Neuronal stem cell (in vitro differentiated cells): ENCODE measurements at regions not wholly inside any gene's neighbourhood (a gene's known extent, or its start where the extent isn't known, plus 50 kb on each side); places are given as distances from the start of the nearest gene placed in this dataset.

ENCODE experiments used
- DNase-seq: peaks from one replicate; pipeline ENCODE4 v3.0.0-alpha.2; 2013; ENCODE audit warnings: low spot score
- H2AFZ ChIP-seq: one replicate; pipeline ENCODE4 v1.6.1; 2013; ENCODE audit warnings: mild to moderate bottlenecking, low read length, inconsistent platforms
- H2AK5ac ChIP-seq: 2 replicates; pipeline ENCODE4 v1.6.1; 2013; ENCODE audit warnings: low read depth, mild to moderate bottlenecking, inconsistent platforms, low read length, moderate library complexity, mixed read lengths
- H2BK120ac ChIP-seq: 2 replicates; pipeline ENCODE4 v1.6.1; 2013; ENCODE audit warnings: low read depth, mild to moderate bottlenecking, inconsistent platforms, low read length, moderate library complexity, mixed read lengths
- H2BK12ac ChIP-seq: one replicate; pipeline ENCODE4 v1.6.1; 2013; ENCODE audit warnings: low read length, inconsistent platforms
- H2BK15ac ChIP-seq: 2 replicates; pipeline ENCODE4 v1.6.1; 2013; ENCODE audit warnings: mild to moderate bottlenecking, low read length, inconsistent platforms, mixed read lengths
- H2BK5ac ChIP-seq: one replicate; pipeline ENCODE4 v1.6.1; 2013; ENCODE audit warnings: inconsistent platforms, mild to moderate bottlenecking, low read length, moderate library complexity
- H3K14ac ChIP-seq: one replicate; pipeline ENCODE4 v1.6.1; 2013; ENCODE audit warnings: low read length, inconsistent platforms
- H3K18ac ChIP-seq: 2 replicates; pipeline ENCODE4 v1.6.1; 2013; ENCODE audit warnings: low read length, inconsistent platforms
- H3K23ac ChIP-seq: 2 replicates; pipeline ENCODE4 v1.6.1; 2013; ENCODE audit warnings: low read depth, mild to moderate bottlenecking, mixed read lengths, low read length, inconsistent platforms; ENCODE audit not compliant: poor library complexity
- H3K27ac ChIP-seq: replicated peaks from 3 replicates; pipeline ENCODE4 v1.5.1; 2013; ENCODE audit warnings: low read length, inconsistent platforms
- H3K27me3 ChIP-seq, 3 experiments: 2 replicates each; pipeline ENCODE4 v1.6.1; 2013; ENCODE audit warnings: low read length in 3 of 3, mild to moderate bottlenecking in 2 of 3, inconsistent platforms in 1 of 3, low read depth in 1 of 3, mixed read lengths in 1 of 3, moderate library complexity in 1 of 3; ENCODE audit not compliant: control insufficient read depth in 3 of 3, insufficient read depth in 3 of 3
- H3K36me3 ChIP-seq, 2 donors: replicated peaks in 1 of 2; 2 replicates each; pipeline ENCODE4 v1.6.1; 2013; ENCODE audit warnings: low read length in 2 of 2; ENCODE audit not compliant: control insufficient read depth in 2 of 2, insufficient read depth in 2 of 2
- H3K4ac ChIP-seq: 2 replicates; pipeline ENCODE4 v1.6.1; 2013; ENCODE audit warnings: inconsistent platforms, mild to moderate bottlenecking, low read length, moderate library complexity
- H3K4me1 ChIP-seq, 2 donors: 1 replicate in 1 of 2; 2 replicates in 1 of 2; pipeline ENCODE4 v1.6.1; 2013; ENCODE audit warnings: low read length in 2 of 2, low read depth in 1 of 2; ENCODE audit not compliant: control insufficient read depth in 2 of 2, insufficient read depth in 1 of 2
- H3K4me2 ChIP-seq: one replicate; pipeline ENCODE4 v1.6.1; 2013; ENCODE audit warnings: mild to moderate bottlenecking, low read length, inconsistent platforms; ENCODE audit not compliant: insufficient read depth, poor library complexity, severe bottlenecking
- H3K4me3 ChIP-seq, 2 donors: 2 replicates each; pipeline ENCODE4 v1.5.1; 2013; ENCODE audit warnings: low read length in 2 of 2, mild to moderate bottlenecking in 2 of 2, inconsistent platforms in 1 of 2, moderate library complexity in 1 of 2
- H3K79me1 ChIP-seq: one replicate; pipeline ENCODE4 v1.6.1; 2013; ENCODE audit warnings: low read depth, mild to moderate bottlenecking, inconsistent platforms, low read length, moderate library complexity
- H3K9ac ChIP-seq: one replicate; pipeline ENCODE4 v1.6.1; 2013; ENCODE audit warnings: mild to moderate bottlenecking, low read depth, low read length, inconsistent platforms; ENCODE audit not compliant: poor library complexity
- H3K9me3 ChIP-seq, 2 donors: replicated peaks in 1 of 2; 2 replicates each; pipeline versions ENCODE3 to v1.6.1; 2013; ENCODE audit warnings: low read length in 2 of 2, mild to moderate bottlenecking in 2 of 2, inconsistent platforms in 1 of 2, low read depth in 1 of 2, mixed read lengths in 1 of 2, moderate library complexity in 1 of 2; ENCODE audit not compliant: control insufficient read depth in 2 of 2, insufficient read depth in 1 of 2
- H4K8ac ChIP-seq: one replicate; pipeline ENCODE4 v1.6.1; 2013; ENCODE audit warnings: low read depth, mild to moderate bottlenecking, inconsistent platforms, low read length, moderate library complexity
- H4K91ac ChIP-seq: one replicate; pipeline ENCODE4 v1.6.1; 2013; ENCODE audit warnings: low read length, low read depth, mild to moderate bottlenecking, inconsistent platforms; ENCODE audit not compliant: poor library complexity
- WGBS, 2 donors: extraction: QIAGEN DNeasy Blood & Tissue Kit; methylation state at CpG; one replicate each; pipeline ENCODE4 v1.1.7; 2013; ENCODE audit warnings: missing lambda C conversion rate in 2 of 2, mixed read lengths in 1 of 2; ENCODE audit not compliant: insufficient read length in 2 of 2, insufficient replicate concordance in 1 of 2; ENCODE audit errors: extremely low coverage in 2 of 2; 5-methylcytosine and 5-hydroxymethylcytosine counted together

DNA sequence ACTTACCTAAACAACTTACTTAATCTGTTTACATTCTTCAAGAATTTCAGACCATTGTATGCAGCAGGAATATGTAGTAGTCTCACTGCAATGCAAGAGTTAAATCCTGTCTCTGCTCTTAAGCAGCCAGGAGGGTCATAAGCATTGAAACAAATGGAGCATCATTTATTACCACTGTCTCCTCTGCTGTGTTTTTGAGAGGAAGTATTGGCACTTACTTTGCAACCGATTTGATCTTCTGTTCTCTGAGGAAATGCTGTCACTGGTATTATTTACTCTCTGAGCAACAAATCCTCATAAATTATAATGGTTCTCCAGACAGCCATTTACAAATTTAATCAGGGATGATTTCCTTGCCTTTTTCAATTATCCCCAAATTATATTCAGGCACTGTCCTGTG is 1367.1 kb downstream of the STIM2 start:
- Histone ChIP-seq H3K14ac (no peak overlapping the region), H3K27me3 (no peaks in the 10 kb centered on the region), H3K18ac (no peak overlapping the region), H2AK5ac (no peak overlapping the region), H3K36me3 (no peaks in the 10 kb centered on the region), H3K23ac (no peak overlapping the region), H2BK12ac (no peak overlapping the region), H3K4ac (no peak overlapping the region), H4K8ac (no peak overlapping the region), H3K4me1 (peaks cover 3 to 5% of the 10 kb centered on the region in 2 donors), H4K91ac (no peak overlapping the region), H2AFZ (no peak overlapping the region), H3K9ac (no peak overlapping the region), H3K4me3 (no peak overlapping the region), H2BK120ac (no peak overlapping the region), H2BK5ac (no peak overlapping the region), H3K27ac (no peak overlapping the region), H3K79me1 (no peaks in the 10 kb centered on the region), H2BK15ac (no peak overlapping the region), H3K9me3 (no peaks in the 10 kb centered on the region), H3K4me2 (no peak overlapping the region)
- no peak for DNase-seq
- no CpG with 5 or more reads among the region's 1 CpG for WGBS, 2 donors

DNA sequence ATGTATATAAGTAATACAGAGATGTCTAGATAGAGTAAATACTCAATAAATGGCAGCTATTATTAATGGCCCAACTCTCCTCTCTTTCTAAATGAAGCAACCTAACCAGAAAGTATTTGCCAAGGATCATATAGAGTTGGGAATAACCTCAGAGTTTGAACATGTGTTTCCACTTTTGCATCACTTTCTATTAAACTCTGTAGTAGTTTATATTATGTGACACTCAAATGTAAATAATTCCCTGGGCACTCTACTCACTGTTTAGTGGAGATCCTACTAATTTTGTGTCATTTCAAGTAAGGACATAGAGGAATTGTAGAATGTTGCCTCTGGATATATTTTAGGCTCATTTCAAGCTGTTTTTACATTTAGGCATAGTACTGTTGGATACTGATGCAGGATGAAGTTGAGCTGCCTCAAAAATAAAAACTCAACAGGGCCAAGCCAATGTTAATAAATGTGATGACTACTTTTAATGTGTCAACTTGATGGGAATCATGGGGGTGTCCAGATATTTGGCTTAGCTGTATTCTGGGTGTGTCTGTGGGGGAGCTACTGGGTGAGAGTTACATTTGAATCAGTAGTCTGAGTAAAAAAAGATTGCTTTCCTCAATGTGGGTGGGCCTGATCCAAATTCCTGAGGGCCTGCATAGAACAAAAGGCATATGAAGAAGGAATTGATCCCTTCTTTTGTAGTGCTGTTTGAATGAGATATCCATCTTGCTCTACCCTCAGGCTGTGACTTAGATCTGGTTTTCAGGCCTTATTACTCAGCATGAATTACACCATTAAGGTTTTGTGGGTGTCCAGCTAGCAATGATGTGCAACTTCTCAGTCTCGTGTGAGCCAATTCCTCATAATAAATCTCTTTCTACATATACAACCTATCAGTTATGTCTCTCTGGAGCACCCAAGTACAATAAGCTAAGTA is 1368.2 kb downstream of the STIM2 start:
- Histone ChIP-seq H3K9ac (no peak overlapping the region), H2BK120ac (no peak overlapping the region), H2AFZ (peak overlapping the region; percentile 60), H4K91ac (no peak overlapping the region), H2BK12ac (no peak overlapping the region), H3K14ac (no peak overlapping the region), H3K18ac (no peak overlapping the region), H3K79me1 (no peaks in the 10 kb centered on the region), H3K4me3 (no peak overlapping the region), H3K9me3 (no peaks in the 10 kb centered on the region), H3K36me3 (no peaks in the 10 kb centered on the region), H3K4me1 (peaks cover 3 to 5% of the 10 kb centered on the region in 2 donors), H3K4ac (no peak overlapping the region), H4K8ac (no peak overlapping the region), H3K4me2 (no peak overlapping the region), H3K27me3 (no peaks in the 10 kb centered on the region), H3K23ac (no peak overlapping the region), H2BK5ac (no peak overlapping the region), H2AK5ac (no peak overlapping the region), H3K27ac (no peak overlapping the region), H2BK15ac (no peak overlapping the region)
- peak; percentile 17 for DNase-seq
- no CpG with 5 or more reads among the region's 1 CpG for WGBS, 2 donors

DNA sequence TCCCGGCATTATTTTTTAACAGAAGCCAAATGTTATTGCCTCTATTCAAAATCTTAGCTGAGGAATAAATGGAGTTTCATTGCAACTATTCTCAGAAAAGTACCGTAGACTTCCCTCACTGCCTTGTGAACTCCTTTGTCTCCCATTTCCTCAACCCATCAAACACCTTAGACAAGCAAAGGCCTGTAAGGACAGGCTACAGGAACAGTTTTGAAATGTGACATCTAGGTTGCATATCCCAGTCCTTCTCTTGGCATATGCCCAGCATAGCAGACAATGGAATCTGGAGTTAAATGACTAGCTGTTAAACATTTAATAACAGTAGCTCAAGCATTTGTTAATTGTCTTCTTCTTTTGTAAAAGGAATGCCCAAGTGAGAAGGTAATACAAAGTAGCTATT is 1371.7 kb downstream of the STIM2 start:
- no peaks in the 10 kb centered on the region for H3K27me3 ChIP-seq
- H3K4me2 ChIP-seq = no peak overlapping the region
- no peaks in the 10 kb centered on the region for H3K36me3 ChIP-seq
- H4K8ac ChIP-seq = no peak overlapping the region
- no peak overlapping the region for H3K14ac ChIP-seq
- H2BK12ac ChIP-seq = no peak overlapping the region
- H2BK120ac ChIP-seq = no peak overlapping the region
- WGBS, 2 donors = no CpG with 5 or more reads among the region's 2 CpGs
- H4K91ac ChIP-seq = no peak overlapping the region
- H3K9me3 ChIP-seq = no peaks in the 10 kb centered on the region
- H3K9ac ChIP-seq = no peak overlapping the region
- no peak overlapping the region for H2BK15ac ChIP-seq
- H3K4ac ChIP-seq = no peak overlapping the region
- H3K4me1 ChIP-seq = peaks cover 3 to 5% of the 10 kb centered on the region in 2 donors
- no peak overlapping the region for H3K4me3 ChIP-seq
- no peak overlapping the region for H3K23ac ChIP-seq
- H3K27ac ChIP-seq = no peak overlapping the region
- H2AFZ ChIP-seq = no peak overlapping the region
- H3K18ac ChIP-seq = no peak overlapping the region
- H3K79me1 ChIP-seq = no peaks in the 10 kb centered on the region
- no peak for DNase-seq
- H2BK5ac ChIP-seq = no peak overlapping the region
- no peak overlapping the region for H2AK5ac ChIP-seq

DNA sequence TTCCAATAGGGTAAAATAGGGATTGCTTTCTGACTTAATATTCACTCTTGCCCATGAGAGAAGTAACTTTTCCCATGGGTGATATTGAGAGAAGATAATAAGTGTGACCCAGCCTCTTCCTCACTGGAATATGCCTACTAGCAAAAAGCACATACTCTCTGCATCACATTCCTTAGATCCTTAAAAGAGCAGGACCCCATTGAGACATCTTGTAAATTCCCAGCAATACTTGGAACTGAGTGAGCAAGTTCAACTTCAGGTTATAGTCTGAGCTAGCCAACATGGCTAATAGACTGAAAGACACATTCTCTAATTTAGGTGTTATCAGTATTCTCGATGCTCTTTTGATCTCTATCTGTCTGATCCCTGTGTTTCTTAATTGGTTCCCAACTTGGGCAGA is 1372.3 kb downstream of the STIM2 start:
- Histone ChIP-seq H4K8ac (no peak overlapping the region), H4K91ac (no peak overlapping the region), H2BK120ac (no peak overlapping the region), H3K36me3 (no peaks in the 10 kb centered on the region), H3K9me3 (no peaks in the 10 kb centered on the region), H3K79me1 (no peaks in the 10 kb centered on the region), H2AK5ac (no peak overlapping the region), H3K4ac (no peak overlapping the region), H2BK12ac (no peak overlapping the region), H2AFZ (no peak overlapping the region), H3K14ac (no peak overlapping the region), H3K4me1 (peaks cover 3 to 5% of the 10 kb centered on the region in 2 donors), H3K27ac (no peak overlapping the region), H3K23ac (no peak overlapping the region), H3K9ac (no peak overlapping the region), H2BK15ac (no peak overlapping the region), H2BK5ac (no peak overlapping the region), H3K27me3 (no peaks in the 10 kb centered on the region), H3K4me2 (no peak overlapping the region), H3K4me3 (no peak overlapping the region), H3K18ac (no peak overlapping the region)
- no peak for DNase-seq
- no CpG with 5 or more reads among the region's 1 CpG for WGBS, 2 donors
